ENCODE measurements at regions not wholly inside any gene's neighbourhood (a gene's known extent, or its start where the extent isn't known, plus 50 kb on each side); places are given as distances from the start of the nearest gene placed in this dataset.

DNA sequence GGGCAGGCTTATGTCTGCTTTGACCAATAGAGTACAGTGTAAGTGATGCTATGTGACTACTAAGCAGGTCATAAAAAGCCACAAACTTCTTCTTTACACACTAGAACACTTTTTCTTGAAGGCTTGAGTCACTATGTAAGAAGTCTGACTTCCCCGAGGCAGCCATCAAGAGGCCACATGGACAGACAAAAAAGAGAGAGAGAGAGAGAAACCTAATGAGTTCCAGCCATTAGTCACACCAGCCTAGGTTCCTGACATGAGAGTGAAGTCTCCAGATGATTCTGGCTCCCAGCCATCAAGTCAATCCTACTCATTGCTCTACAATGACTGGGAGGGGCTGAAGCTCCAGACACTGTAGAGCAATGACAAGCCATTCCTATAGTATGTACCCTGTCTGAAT is 101.4 kb downstream of the LHX9 start:
- no peaks in the 10 kb centered on the region for H3K9me3 ChIP-seq (ENCODE audit: control insufficient read depth in 1 of 2, insufficient read depth in 1 of 2, low read depth in 1 of 2, low read length in 2 of 2)
- H3K4me2 ChIP-seq (ENCODE audit: low read length), result no peak overlapping the region
- TF ChIP-seq EZH2phosphoT487 (IDR thresholded peaks at IDR 0.05; ENCODE audit: borderline replicate concordance), result no peak
- no peak for TF ChIP-seq ZFX (IDR thresholded peaks at IDR 0.05)
- TF ChIP-seq CBX3 (IDR thresholded peaks at IDR 0.05; ENCODE audit: low read depth), result no peak
- TF ChIP-seq ZBTB33 (IDR thresholded peaks at IDR 0.05; ENCODE audit: extremely low read depth, insufficient replicate concordance, low read length), result no peak
- TF ChIP-seq EZH2 (IDR thresholded peaks at IDR 0.05), result no peak
- no peak for TF ChIP-seq FOSL1 (IDR thresholded peaks at IDR 0.05; ENCODE audit: low read depth)
- TF ChIP-seq POLR2AphosphoS5 (IDR thresholded peaks at IDR 0.05; ENCODE audit: low read depth, low read length), result no peak
- no peak for TF ChIP-seq SIN3A (IDR thresholded peaks at IDR 0.05; ENCODE audit: low read depth)
- TF ChIP-seq, protein P1, sequence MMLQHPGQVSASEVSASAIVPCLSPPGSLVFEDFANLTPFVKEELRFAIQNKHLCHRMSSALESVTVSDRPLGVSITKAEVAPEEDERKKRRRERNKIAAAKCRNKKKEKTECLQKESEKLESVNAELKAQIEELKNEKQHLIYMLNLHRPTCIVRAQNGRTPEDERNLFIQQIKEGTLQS (IDR thresholded peaks at IDR 0.05), result no peak
- no peak for TF ChIP-seq ELF1 (IDR thresholded peaks at IDR 0.05; ENCODE audit: borderline replicate concordance, low read depth)
- no peak for TF ChIP-seq YY1 (IDR thresholded peaks at IDR 0.05; ENCODE audit: extremely low read depth, insufficient replicate concordance, low read depth, low read length)
- no peak for TF ChIP-seq TCF7L2 (IDR thresholded peaks at IDR 0.05; ENCODE audit: borderline replicate concordance, extremely low read depth, insufficient read depth, insufficient read length)
- TF ChIP-seq EGR1 (IDR thresholded peaks at IDR 0.05; ENCODE audit: low read depth), result no peak
- TF ChIP-seq CTCF (IDR thresholded peaks at IDR 0.05 in 2 of 3, conservative IDR thresholded peaks at IDR 0.05 in 1 of 3; ENCODE audit: borderline replicate concordance in 1 of 3, insufficient read depth in 1 of 3, low read depth in 2 of 3, low read length in 2 of 3), result no peak
- TF ChIP-seq, protein P2, sequence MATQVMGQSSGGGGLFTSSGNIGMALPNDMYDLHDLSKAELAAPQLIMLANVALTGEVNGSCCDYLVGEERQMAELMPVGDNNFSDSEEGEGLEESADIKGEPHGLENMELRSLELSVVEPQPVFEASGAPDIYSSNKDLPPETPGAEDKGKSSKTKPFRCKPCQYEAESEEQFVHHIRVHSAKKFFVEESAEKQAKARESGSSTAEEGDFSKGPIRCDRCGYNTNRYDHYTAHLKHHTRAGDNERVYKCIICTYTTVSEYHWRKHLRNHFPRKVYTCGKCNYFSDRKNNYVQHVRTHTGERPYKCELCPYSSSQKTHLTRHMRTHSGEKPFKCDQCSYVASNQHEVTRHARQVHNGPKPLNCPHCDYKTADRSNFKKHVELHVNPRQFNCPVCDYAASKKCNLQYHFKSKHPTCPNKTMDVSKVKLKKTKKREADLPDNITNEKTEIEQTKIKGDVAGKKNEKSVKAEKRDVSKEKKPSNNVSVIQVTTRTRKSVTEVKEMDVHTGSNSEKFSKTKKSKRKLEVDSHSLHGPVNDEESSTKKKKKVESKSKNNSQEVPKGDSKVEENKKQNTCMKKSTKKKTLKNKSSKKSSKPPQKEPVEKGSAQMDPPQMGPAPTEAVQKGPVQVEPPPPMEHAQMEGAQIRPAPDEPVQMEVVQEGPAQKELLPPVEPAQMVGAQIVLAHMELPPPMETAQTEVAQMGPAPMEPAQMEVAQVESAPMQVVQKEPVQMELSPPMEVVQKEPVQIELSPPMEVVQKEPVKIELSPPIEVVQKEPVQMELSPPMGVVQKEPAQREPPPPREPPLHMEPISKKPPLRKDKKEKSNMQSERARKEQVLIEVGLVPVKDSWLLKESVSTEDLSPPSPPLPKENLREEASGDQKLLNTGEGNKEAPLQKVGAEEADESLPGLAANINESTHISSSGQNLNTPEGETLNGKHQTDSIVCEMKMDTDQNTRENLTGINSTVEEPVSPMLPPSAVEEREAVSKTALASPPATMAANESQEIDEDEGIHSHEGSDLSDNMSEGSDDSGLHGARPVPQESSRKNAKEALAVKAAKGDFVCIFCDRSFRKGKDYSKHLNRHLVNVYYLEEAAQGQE (IDR thresholded peaks at IDR 0.05; ENCODE audit: low read depth), result no peak
- no peak for TF ChIP-seq MAX (IDR thresholded peaks at IDR 0.05)
- TF ChIP-seq JUND (IDR thresholded peaks at IDR 0.05), result no peak
- DNase-seq (ENCODE audit: low read depth, low spot score) (peak; percentile 15), ATAC-seq (peak; percentile 53; the same call in 1 of the 2 replicates)
- no peak overlapping the region for H3K9ac ChIP-seq (ENCODE audit: low read length)
- intact Hi-C loops (cut with micrococcal nuclease), result no loop called here
- no peak overlapping the region for H3K4me3 ChIP-seq (replicated peaks in 1 of 2; ENCODE audit: low read depth in 1 of 2, low read length in 2 of 2)
- H3K9me2 ChIP-seq (ENCODE audit: insufficient read depth), result no peaks in the 10 kb centered on the region
- ChIA-PET POLR2A (no interaction called here), CTCF (no interaction called here), RAD21 (ENCODE audit: low non-redundant PET in 1 of 2, low total read pairs in 2 of 2, uncharacterized antibody in 2 of 2, unreplicated experiment in 2 of 2) (no interaction called here)
- H2AFZ ChIP-seq (ENCODE audit: low read depth, low read length, poor library complexity, severe bottlenecking), result no peak overlapping the region
- H4K20me1 ChIP-seq (ENCODE audit: insufficient read depth), result no peaks in the 10 kb centered on the region
- no peaks in the 10 kb centered on the region for H3K79me2 ChIP-seq (ENCODE audit: insufficient read depth, low read length)
- no peak overlapping the region for H3K27ac ChIP-seq (ENCODE audit: low read depth, low read length)
- no peaks in the 10 kb centered on the region for H3K27me3 ChIP-seq (ENCODE audit: insufficient read depth, low read length)
- no peaks in the 10 kb centered on the region for H3K36me3 ChIP-seq (ENCODE audit: control insufficient read depth in 1 of 2, insufficient read depth in 2 of 2, low read length in 2 of 2)
- H3K4me1 ChIP-seq (ENCODE audit: control insufficient read depth in 1 of 2, insufficient read depth in 2 of 2, low read length in 2 of 2), result peaks cover 0 to 7% of the 10 kb centered on the region in 2 experiments; a peak in 1 of 4 replicates
- BruUV-seq (replicated peaks), result no TSS peak
